Fibroblast of peridontal ligament (primary cell): ENCODE measurements at regions not wholly inside any gene's neighbourhood (a gene's known extent, or its start where the extent isn't known, plus 50 kb on each side); places are given as distances from the start of the nearest gene placed in this dataset.
"Not testable (repeated sequence)": the region's sequence is repeated elsewhere in the genome, so short reads cannot be mapped to it uniquely, and the experiment has no call there.

Experiments
- DNase-seq: peaks from one replicate; pipeline ENCODE4 v3.0.0-alpha.2; 2010; ENCODE audit errors: extremely low read depth

GRCh38 chrX:11836284-11836683 is 78.2 kb downstream of the MSL3 start:
- no peak for DNase-seq

- no peak for DNase-seq
Observed at GRCh38 chrX:11837437-11837836, 79.4 kb downstream of the MSL3 start.

GRCh38 chrX:11864171-11864570 is 106.1 kb downstream of the MSL3 start:
- no peak for DNase-seq

DNA sequence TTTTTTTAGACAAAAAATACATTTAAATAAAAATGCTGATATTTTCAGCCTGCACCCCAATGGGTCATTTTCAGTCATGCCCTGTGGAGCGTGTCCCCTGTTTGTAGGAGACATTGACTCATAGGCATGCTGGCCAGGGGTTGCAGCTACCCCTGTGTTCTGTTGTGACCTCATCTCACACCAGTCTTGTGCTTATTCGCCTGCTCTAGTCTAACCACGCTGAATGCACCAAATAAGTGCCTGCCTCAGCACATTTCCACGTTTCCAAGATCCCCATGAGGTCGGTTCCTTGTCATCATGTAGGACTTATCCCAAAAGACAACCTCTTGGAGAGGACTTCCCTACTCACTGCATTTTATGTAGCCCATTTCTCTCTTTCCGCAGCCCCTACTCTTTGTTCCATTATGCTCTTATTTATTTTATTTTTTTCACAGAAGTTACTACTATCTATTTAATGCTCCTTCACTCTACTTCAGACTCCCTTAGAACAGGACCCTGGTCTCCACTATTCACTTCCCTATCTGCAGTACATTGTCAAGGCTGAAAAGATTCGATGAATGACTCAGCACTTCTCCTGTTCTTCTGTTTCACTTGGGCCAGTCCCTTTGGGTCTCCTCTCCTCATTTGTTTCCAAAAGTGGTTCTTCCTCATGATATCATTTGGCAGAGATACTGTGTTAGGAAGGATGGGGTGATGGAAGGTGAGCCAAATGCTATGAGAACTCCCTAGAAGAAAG is 109.7 kb downstream of the MSL3 start:
- DNase-seq, result no peak

GRCh38 chrX:11870789-11871188 is 112.8 kb downstream of the MSL3 start:
- DNase-seq, result no peak

- DNase-seq, result no peak
Observed at GRCh38 chrX:11881485-11882170, 123.6 kb downstream of the MSL3 start.

- DNase-seq, result no peak
Observed at GRCh38 chrX:11886745-11887144, 128.7 kb downstream of the MSL3 start.

DNA sequence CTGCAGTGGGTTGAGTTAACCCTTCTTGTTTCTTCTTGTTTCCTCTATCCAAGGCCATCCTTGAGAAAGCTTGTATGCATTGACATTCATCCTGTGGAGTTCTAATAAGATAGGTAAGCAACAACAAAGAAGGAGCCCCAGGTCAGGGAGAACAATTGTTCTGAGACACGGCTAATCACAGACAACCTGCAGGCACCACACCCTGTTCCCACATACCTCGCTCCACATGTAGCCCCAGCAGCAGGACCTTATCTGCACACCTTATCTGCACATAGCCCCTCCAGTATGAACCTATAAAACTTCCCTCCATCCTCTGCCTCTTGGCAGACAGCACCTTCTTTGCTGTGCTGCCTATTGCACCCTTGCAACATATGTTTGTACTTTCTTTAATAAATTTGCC is 129.1 kb downstream of the MSL3 start:
- DNase-seq, result no peak

DNA sequence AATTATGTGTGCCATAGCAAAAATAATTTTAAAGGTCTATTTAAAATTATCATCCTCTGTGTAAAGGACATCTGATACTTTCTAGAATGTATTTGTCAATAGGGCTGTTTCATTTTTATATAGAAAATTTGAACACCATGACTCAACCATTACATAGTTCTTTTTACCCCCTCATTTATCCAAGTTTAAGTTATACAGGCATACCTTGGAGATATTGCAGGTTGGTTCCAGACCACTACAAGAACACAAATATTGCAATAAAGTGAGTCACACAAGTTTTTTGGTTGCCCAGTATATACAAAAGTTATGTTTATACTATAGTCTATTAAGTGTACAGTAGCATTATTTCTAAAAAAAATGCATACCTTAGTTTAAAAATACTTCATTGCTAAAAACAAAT is 130.4 kb downstream of the MSL3 start:
- DNase-seq, result no peak

- DNase-seq, result no peak
Observed at GRCh38 chrX:11889791-11890190, 131.8 kb downstream of the MSL3 start.

DNA sequence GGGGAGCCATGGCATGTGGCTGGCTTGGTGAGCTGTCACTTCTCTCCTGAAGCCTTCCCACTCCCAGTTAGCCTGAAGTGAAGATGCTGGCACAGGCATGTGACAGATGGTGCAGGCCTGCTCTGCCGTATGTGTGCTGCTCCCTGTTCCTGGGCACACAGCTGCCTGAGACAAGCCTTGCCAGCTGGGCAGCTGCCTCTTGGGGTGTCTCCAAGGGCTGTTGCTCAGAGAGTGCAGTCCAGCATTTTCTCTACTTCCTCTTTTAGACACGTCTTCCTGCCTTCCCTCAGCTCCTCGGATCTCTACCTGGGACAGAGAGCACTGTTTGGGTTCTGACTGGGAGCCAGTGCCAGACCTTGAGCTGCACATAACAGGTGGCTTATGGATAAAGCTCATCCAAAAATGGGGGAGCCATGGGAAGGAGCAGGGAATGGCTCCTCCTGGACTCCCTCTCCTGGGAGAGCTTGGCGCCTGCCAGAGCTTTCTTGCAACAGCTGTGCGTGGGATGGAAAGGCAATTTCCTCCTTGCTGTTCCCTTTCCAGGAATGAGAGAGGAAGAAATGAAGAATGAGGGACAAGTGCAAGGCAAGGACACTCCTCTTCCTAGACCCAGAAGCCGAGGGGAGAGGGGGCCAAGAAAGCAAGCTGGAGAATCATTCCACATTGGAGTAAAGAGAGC is 132.9 kb downstream of the MSL3 start:
- DNase-seq, result no peak

DNA sequence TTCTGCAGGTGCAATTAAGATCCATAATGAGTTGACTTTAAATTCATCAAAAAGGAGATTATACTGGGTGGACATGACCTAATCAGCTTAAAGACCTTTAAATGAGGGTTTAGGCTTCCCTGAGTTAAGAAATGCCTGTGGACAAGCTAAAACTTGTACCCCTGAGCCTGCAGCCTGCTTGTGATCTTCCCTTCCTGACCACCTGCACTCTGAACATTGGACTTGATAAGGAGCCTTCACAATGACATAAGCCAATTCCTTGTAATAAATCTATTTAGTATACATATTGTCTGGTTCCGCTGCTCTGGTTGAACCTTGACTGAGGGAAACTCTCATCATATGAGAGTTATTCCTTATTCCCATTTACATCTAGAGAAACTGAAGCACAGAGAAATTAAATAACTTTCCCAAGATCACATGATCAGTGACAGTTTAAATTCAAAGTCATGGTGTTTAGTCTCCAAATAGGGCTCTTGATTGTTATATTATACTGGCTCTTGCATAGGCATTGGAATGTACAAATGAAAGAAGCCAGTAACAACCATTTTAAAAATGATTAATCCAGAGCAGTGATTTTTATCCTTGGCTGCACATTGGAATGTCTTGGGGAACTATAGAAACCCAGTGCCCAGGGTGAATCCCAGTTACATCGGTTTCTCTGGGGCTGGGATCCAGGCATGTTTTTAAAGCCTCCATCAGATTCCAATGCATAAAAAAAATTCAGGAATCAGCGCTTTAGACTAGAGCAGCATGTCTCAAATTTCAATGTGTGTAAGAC is 136.1 kb downstream of the MSL3 start:
- no peak for DNase-seq

GRCh38 chrX:11899091-11899490 is 141.1 kb downstream of the MSL3 start:
- no peak for DNase-seq

DNA sequence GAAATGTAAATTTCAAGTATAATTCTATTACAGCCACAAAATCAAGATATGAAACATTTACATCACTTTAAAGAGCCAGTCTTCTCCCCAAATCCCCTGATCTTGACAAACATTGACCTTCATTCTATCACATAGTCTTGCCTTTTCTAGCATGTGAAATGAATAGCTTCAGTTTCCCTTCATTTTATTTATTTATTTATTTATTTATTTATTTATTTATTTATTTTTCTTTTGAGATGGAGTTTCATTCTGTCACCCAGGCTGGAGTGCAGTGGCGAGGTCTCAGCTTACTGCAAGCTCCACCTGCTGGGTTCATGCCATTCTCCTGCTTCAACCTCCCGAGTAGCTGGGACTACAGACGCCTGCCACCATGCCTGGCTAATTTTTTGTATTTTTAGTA is 147.9 kb downstream of the MSL3 start:
- DNase-seq, result not testable (repeated sequence)

GRCh38 chrX:11908371-11908770 is 150.3 kb downstream of the MSL3 start:
- peak; percentile 0 for DNase-seq

DNA sequence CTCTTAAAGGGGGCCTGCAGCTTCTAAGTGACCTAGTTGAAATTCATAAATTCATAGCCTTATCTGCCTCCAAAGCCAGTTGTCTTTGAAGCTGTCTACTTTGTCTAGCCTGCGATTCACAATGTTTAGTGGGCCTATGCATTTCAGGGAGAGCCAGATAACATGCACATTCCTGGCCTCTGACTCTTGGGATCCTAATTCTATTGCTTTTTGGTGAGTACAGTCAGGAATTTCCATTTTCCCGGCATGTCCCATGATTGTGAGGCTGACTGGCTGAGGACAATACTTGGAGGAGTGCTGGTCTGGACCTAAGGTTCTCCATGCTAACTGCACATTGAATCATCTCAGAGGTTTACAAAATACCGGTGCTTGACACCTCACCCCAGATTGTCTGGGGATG is 155.0 kb downstream of the MSL3 start:
- no peak for DNase-seq

GRCh38 chrX:11929476-11929875 is 171.4 kb downstream of the MSL3 start:
- DNase-seq, result no peak

GRCh38 chrX:11932423-11932822 is 174.4 kb downstream of the MSL3 start:
- no peak for DNase-seq

DNA sequence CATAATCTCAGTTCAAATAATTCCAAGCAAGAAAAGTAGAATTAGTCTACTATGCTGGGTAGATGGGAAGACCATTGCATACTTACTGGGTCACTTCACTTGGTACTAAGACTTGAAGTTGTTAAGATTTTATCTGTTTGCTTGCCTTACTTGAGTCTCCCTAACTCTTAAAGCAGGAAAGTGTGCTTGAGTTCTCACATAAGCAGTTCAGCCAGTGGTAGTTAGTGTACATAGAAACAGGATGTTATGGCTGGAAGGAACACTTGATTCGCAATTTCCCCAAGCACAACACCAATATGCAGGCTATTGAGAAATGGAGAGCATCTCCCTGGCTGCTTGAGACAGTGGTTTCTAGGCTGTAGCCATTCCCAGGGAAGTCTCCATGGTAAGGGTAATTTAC is 176.1 kb downstream of the MSL3 start:
- DNase-seq, result no peak

GRCh38 chrX:11941571-11941970 is 183.5 kb downstream of the MSL3 start:
- no peak for DNase-seq

- DNase-seq, result peak; percentile 4
Observed at GRCh38 chrX:11944501-11944900, 186.5 kb downstream of the MSL3 start.

DNA sequence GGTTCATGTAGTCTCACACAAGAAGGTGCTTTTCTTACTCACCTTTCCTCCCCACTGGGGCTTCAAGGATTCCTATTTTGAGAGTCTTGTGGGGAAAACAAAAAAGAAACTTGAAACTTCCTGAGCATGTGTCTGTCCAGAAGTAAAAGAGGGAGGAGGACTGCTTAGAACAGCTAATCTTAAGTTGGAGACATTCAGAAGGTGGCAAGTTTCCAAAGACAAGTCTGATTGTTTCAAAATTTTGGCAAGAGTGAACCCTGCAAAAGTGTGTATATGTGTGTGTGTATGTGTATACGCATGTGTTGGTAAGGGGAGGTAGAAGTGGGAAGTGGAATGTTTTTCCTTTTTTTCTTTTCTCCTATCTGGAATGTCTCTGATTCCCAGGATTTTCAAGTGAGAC is 189.0 kb upstream of the FRMPD4 start:
- DNase-seq, result no peak
